Left renal cortex interstitium (tissue), 4 donors: ENCODE measurements at regions not wholly inside any gene's neighbourhood (a gene's known extent, or its start where the extent isn't known, plus 50 kb on each side); places are given as distances from the start of the nearest gene placed in this dataset.

Experiments
- DNase-seq, 4 donors: peaks; one replicate each; pipeline ENCODE4 v3.0.0-alpha.2; 2013; ENCODE audit warnings: low read depth in 4 of 4, low spot score in 2 of 4, missing footprints in 1 of 4

GRCh38 chr9:80619356-80619755 lies 1047.6 kb downstream of the TLE4 start:
- no peak for DNase-seq

GRCh38 chr9:80615964-80616363 lies 1044.2 kb downstream of the TLE4 start:
- no peak for DNase-seq

DNA sequence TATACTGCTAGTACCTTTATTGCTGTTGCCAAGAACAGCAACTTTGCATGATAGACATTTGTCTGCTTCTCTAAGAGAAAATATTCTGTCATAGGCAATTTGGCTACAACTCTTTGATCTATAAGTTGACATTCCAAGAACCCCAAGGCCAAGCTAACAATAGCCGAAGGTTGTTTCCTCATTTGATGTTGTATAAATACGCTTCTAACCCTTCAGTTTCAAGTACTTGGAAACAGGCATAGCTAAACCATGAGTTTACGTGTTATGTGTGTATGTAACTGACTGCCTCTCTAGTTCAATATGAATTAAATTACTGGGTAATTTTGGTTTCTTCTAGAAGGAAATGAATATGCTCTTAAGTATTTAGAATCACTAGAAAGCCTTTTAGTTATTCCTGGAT lies 1034.0 kb downstream of the TLE4 start:
- DNase-seq: no peak

DNA sequence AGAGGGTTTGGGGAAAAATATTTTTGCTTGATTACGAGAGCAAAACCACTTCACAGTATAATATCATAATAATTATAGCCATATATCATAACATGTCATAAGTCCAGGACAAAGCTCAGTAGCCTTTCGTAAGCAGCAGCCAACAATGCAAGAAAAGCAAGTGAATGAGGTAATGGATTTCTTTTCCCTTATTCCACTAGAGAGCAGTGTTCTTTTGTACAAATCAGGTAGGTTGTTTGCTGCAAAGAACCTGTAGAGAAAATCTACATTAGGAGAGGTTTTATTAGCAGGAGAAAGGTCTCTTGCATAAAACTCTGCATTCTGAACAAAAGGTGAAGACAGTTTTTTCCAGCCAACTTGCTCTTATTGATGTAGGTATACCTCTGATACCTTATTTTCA lies 1033.4 kb downstream of the TLE4 start:
- DNase-seq: peak in 2 of 4 donors; percentile 32 to 34

- no peak for DNase-seq
These were observed 1030.5 kb downstream of the TLE4 start for GRCh38 chr9:80602291-80602690.

DNA sequence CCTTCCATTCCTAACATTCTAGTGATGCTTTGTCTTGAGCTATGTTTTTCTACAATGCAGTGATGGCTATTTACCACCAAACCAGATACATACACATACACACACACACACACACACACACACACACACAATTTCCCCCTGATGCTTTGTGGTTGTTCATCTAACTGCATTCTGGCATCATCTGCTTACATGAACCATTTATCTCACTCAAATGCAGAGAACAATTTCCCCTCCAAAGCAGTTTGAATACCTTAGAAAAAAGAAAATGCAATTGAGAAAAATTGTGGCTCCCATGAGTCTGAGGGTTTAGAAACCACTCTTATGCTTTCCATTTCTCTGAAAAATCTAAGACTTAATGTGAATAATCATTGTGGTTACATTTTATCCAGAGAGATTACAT lies 1024.8 kb downstream of the TLE4 start:
- no peak for DNase-seq

GRCh38 chr9:80595192-80595591 lies 1023.4 kb downstream of the TLE4 start:
- no peak for DNase-seq

GRCh38 chr9:80592413-80592812 lies 1020.6 kb downstream of the TLE4 start:
- DNase-seq: no peak

- peak in 2 of 4 donors; percentile 19 to 21 for DNase-seq
These were observed 1015.1 kb downstream of the TLE4 start for GRCh38 chr9:80586786-80587330.

DNA sequence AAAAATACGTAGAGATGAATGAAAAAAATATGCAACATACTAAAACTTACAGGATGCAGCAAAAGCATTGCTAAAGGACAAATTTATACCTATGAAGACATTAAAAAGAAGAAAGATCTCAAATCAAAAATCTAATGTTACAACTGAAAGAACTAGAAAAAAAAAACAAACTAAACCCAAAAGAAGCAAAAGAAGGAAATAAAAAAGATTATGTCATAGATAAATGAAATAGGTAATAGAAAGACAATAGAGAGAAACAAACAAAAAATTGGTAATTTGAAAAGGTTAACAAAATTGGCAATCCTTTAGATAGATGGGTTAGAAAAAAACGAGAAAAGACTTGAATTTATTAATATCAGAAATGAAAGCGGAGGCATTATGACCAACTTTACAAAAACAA lies 1000.2 kb downstream of the TLE4 start:
- no peak for DNase-seq

DNA sequence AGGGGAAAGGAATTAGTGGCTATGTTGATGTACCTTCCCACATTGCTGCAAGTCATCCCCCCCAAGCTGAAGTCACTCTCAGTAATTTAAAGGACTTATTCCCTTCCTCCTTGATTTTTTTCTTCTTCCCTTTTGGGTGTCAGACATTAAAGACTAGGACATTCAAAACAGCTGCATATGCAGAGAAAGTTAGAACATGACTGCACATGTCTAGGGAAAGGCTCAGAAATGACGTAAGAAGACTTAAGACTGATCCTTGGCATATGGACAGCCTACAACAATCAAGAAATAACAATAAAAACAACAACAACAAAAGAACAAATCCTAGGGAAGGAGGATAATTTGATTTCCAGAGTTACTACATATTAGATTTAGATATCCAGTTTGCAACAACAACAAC lies 997.5 kb downstream of the TLE4 start:
- DNase-seq: no peak

GRCh38 chr9:80561526-80561925 lies 989.8 kb downstream of the TLE4 start:
- DNase-seq: no peak

GRCh38 chr9:80560976-80561375 lies 989.2 kb downstream of the TLE4 start:
- DNase-seq: no peak

DNA sequence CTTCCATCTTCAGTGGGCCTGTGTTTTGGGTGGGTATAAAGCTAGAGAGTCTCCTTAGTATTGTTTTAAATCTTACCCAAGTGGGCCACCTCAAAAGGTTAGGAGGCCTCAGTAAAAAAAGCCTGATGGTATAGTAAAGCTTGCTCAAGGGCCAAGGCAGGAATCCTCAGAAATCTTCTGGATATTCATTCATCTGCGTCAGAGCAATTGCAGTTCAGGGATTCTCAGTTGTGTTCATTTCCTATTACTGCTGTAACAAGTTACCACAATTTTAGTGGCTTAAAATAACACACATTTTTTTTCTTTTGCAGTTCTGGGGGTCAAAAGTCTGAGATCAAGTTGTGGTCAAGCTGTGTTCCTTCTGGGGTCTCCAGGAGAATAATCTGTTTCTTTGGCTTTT lies 985.5 kb downstream of the TLE4 start:
- DNase-seq: no peak

DNA sequence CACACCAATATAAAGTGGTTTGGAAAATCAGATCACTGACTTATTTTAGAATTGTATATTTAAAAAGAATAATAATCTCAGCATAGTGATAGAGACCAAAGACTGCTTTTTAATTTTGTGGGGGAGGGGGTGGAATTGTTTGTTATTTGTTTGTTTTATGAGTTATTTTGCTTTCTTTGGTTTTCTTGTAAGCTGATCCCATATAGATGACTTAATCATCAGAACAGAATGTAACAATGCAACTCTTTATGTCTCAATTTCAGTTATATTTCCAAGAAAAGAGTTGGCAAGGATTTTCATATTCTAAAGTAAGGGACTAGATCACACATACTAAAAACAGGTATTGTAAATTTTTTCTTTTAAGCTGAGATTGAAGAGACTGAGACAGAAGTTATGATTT lies 984.9 kb downstream of the TLE4 start:
- DNase-seq: no peak

- DNase-seq: no peak
These were observed 984.1 kb downstream of the TLE4 start for GRCh38 chr9:80555782-80556325.

DNA sequence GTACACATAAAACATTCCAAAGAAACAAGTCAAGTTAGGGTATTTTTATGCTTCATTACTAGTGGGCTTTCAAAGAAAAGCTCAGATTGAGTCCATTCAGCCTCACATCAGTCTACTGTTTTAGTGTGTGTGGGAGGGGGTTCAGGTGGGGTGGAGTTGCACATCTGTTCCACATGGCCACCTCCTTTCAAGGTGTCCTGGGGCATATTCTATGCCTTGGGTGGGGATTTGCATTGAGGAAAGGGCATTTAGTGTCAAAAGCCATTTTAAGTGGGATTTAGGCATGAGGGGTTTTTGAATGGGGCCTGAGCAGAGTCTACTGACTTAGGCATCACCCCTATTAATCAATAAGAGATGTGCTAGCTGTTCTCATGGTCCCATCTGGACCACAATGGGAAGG lies 983.1 kb downstream of the TLE4 start:
- DNase-seq: no peak

GRCh38 chr9:80554301-80554700 lies 982.5 kb downstream of the TLE4 start:
- DNase-seq: peak in 2 of 4 donors; percentile 7 to 23

DNA sequence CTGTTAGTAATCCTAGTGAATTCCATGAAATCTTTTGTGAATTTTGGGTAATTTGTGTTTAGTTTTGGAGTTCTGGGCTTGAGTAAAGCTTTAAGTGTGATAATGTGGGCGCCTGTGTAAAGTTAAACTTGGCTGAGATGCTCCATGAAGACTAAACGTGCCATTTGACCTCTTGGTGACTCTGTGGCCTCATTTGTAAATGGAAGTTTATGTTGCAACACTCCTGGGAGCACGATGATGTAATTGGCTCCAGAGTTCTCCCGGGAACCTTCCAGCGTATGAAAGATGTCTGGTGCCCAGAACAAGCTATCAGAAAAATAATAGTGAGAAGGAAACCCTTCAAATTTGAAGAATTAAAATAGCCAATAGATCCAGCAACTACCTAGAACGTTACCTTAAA lies 981.2 kb downstream of the TLE4 start:
- no peak for DNase-seq

DNA sequence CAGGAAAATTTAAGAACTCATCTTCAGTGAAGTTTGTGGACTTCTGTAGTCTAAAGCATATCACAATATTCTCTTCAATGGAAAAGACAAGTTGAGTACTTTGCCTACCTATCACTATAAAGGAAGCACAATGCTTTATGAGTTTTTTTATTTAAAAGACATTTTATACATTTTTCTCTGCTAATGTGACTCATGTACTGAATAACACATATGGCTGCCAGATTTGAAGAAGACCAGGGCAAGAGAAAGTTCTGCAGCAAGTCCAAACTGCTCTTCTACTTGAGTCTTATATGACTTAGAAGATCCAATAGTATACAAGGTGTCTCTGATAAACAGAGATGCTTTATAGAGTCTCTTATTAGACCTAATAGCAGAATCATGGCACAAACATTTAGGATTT lies 978.4 kb downstream of the TLE4 start:
- no peak for DNase-seq

GRCh38 chr9:80547613-80548012 lies 975.8 kb downstream of the TLE4 start:
- no peak for DNase-seq

- no peak for DNase-seq
These were observed 968.6 kb downstream of the TLE4 start for GRCh38 chr9:80540387-80540786.

DNA sequence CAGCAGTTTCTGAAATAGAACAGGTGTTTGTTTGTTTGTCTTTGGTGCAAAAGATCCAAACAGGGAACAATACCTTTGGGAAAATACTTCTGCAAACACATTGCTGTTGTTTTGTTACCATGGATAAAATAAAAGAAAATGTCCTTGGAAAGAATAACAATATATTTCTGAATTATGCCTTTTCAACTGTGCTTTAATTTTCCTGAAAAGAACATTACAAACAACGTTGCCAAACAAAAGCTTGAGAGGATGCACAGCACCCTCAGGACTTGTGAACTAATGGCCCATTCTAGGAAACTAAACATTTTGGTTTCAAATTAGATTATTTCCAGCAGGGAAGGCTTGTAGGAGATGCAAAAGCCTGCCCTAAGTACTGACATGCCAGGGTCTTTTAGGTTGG lies 967.2 kb downstream of the TLE4 start:
- no peak for DNase-seq
